ENCODE measurements at regions not wholly inside any gene's neighbourhood (a gene's known extent, or its start where the extent isn't known, plus 50 kb on each side); places are given as distances from the start of the nearest gene placed in this dataset.

- ChIA-PET CTCF (no interaction called here), POLR2A (no interaction called here)
- DNase-seq (ENCODE audit: extremely low spot score) = no peak
- no peak for TF ChIP-seq CTCF (IDR thresholded peaks at IDR 0.05; ENCODE audit: control extremely low read depth, extremely low read depth, low read depth, missing control alignments)
These were observed 51.4 kb upstream of the NPVF start for GRCh38 chr7:25279705-25280104.

- ChIA-PET CTCF (no interaction called here), POLR2A (no interaction called here)
- no peak for TF ChIP-seq CTCF (IDR thresholded peaks at IDR 0.05; ENCODE audit: control extremely low read depth, extremely low read depth, low read depth, missing control alignments)
- no peak for DNase-seq (ENCODE audit: extremely low spot score)
These were observed 51.9 kb upstream of the NPVF start for GRCh38 chr7:25280181-25280580.

GRCh38 chr7:25282194-25282593 is 53.9 kb upstream of the NPVF start:
- TF ChIP-seq CTCF (IDR thresholded peaks at IDR 0.05; ENCODE audit: control extremely low read depth, extremely low read depth, low read depth, missing control alignments) = no peak
- DNase-seq (ENCODE audit: extremely low spot score) = no peak
- ChIA-PET CTCF (interaction anchor here (1.2 to 1.6 kb wide), 5 partner anchors 9 to 284 kb away, joined by 3 read pairs; no protein-coding TSS in a partner anchor), POLR2A (no interaction called here)

GRCh38 chr7:25286756-25287155 is 58.5 kb upstream of the NPVF start:
- no peak for TF ChIP-seq CTCF (IDR thresholded peaks at IDR 0.05; ENCODE audit: control extremely low read depth, extremely low read depth, low read depth, missing control alignments)
- DNase-seq (ENCODE audit: extremely low spot score) = no peak
- CTCF ChIA-PET = interaction anchor here (1.0 to 1.3 kb wide), 2 partner anchors 10 to 281 kb away, joined by 3 to 4 read pairs; no protein-coding TSS in a partner anchor
- POLR2A ChIA-PET = no interaction called here

GRCh38 chr7:25287291-25287690 is 59.0 kb upstream of the NPVF start:
- ChIA-PET POLR2A (no interaction called here), CTCF (no interaction called here)
- TF ChIP-seq CTCF (IDR thresholded peaks at IDR 0.05; ENCODE audit: control extremely low read depth, extremely low read depth, low read depth, missing control alignments) = no peak
- DNase-seq (ENCODE audit: extremely low spot score) = no peak

- POLR2A ChIA-PET = no interaction called here
- TF ChIP-seq CTCF (IDR thresholded peaks at IDR 0.05; ENCODE audit: control extremely low read depth, extremely low read depth, low read depth, missing control alignments) = no peak
- no peak for DNase-seq (ENCODE audit: extremely low spot score)
- CTCF ChIA-PET = no interaction called here
These were observed 60.4 kb upstream of the NPVF start for GRCh38 chr7:25288556-25289307.

All from GM10248 (cell line).